Neural cell (in vitro differentiated cells): ENCODE measurements at regions not wholly inside any gene's neighbourhood (a gene's known extent, or its start where the extent isn't known, plus 50 kb on each side); places are given as distances from the start of the nearest gene placed in this dataset.

Source experiments
- H2AFZ ChIP-seq: fragments of 200-600, 300-800 bp; sonication (generic), shearing (Covaris generic); 2 replicates; pipeline ENCODE4 v1.6.0; 2014; ENCODE audit warnings: low read depth, mild to moderate bottlenecking, antibody characterized with exemption, low read length, moderate library complexity
- H3F3A ChIP-seq: fragments of 200-600 bp; shearing (Covaris generic); 2 replicates; pipeline ENCODE4 v1.6.1; 2016; ENCODE audit warnings: mild to moderate bottlenecking, moderate library complexity, mixed read lengths, antibody characterized with exemption, low read length; ENCODE audit not compliant: insufficient read depth, poor library complexity, severe bottlenecking
- H3K27ac ChIP-seq: fragments of 200-600, 300-800 bp; sonication (generic), shearing (Covaris generic); 2 replicates; pipeline ENCODE4 v1.5.1; 2014; ENCODE audit warnings: mild to moderate bottlenecking, low read length, moderate library complexity
- H3K27me3 ChIP-seq: fragments of 300-800, 200-600 bp; sonication (generic), shearing (Covaris generic); 2 replicates; pipeline ENCODE4 v1.6.0; 2014; ENCODE audit warnings: mild to moderate bottlenecking, low read depth, low read length, moderate library complexity; ENCODE audit not compliant: insufficient read depth
- H3K36me3 ChIP-seq: fragments of 300-800, 200-600 bp; sonication (generic), shearing (Covaris generic); 2 replicates; pipeline ENCODE4 v1.5.1; 2014; ENCODE audit warnings: mild to moderate bottlenecking, antibody characterized with exemption, low read length, moderate library complexity; ENCODE audit not compliant: insufficient read depth
- H3K4me2 ChIP-seq: fragments of 300-800, 200-600 bp; sonication (generic), shearing (Covaris generic); 2 replicates; pipeline ENCODE4 v1.6.0; 2014; ENCODE audit warnings: mild to moderate bottlenecking, low read length
- H3K4me3 ChIP-seq: fragments of 300-800, 200-600 bp; sonication (generic), shearing (Covaris generic); 2 replicates; pipeline ENCODE4 v1.5.1; 2014; ENCODE audit warnings: mild to moderate bottlenecking, low read length, moderate library complexity
- H3K79me2 ChIP-seq: fragments of 200-600 bp; shearing (Covaris generic); replicated peaks from 2 replicates; pipeline ENCODE4 v1.6.0; 2014; ENCODE audit warnings: mild to moderate bottlenecking, low read length, moderate library complexity; ENCODE audit not compliant: insufficient read depth
- H3K9ac ChIP-seq: fragments of 300-800, 200-600 bp; sonication (generic), shearing (Covaris generic); 2 replicates; pipeline ENCODE4 v1.6.1; 2016; ENCODE audit warnings: mild to moderate bottlenecking, low read length, mixed read lengths
- H3K9me2 ChIP-seq: fragments of 200-600 bp; shearing (Covaris generic); 2 replicates; pipeline ENCODE4 v1.6.1; 2016; ENCODE audit warnings: mild to moderate bottlenecking, low read length, mixed read lengths; ENCODE audit not compliant: insufficient read depth
- H3K9me3 ChIP-seq: fragments of 200-600, 300-800 bp; sonication (generic), shearing (Covaris generic); 2 replicates; pipeline ENCODE4 v1.6.1; 2016; ENCODE audit warnings: mild to moderate bottlenecking, mixed run types, low read length, moderate library complexity, mixed read lengths
- H4K20me1 ChIP-seq: fragments of 200-600 bp; shearing (Covaris generic); 2 replicates; pipeline ENCODE4 v1.6.1; 2016; ENCODE audit warnings: mild to moderate bottlenecking, mixed run types; ENCODE audit not compliant: insufficient read depth
- CTCF ChIP-seq: fragments of 450-650 bp; IDR thresholded peaks from 2 replicates; pipeline ENCODE4 v1.5.1; 2014; ENCODE audit warnings: antibody characterized with exemption, mild to moderate bottlenecking, moderate library complexity; ENCODE audit not compliant: poor library complexity, severe bottlenecking
- EP300 ChIP-seq: fragments of 450-650 bp; conservative IDR thresholded peaks from 2 replicates; pipeline ENCODE4 v1.6.1; 2014; ENCODE audit warnings: antibody characterized with exemption, mild to moderate bottlenecking, moderate library complexity; ENCODE audit not compliant: poor library complexity, severe bottlenecking
- EZH2 ChIP-seq: fragments of 200-600, 300-800 bp; shearing (Covaris generic), sonication (generic); IDR thresholded peaks from 2 replicates; pipeline ENCODE4 v1.6.1; 2014; ENCODE audit warnings: antibody characterized with exemption, low read length, borderline replicate concordance, mild to moderate bottlenecking; ENCODE audit not compliant: insufficient read depth, poor library complexity, severe bottlenecking
- MXI1 ChIP-seq: fragments of 450-650 bp; conservative IDR thresholded peaks from 2 replicates; pipeline ENCODE4 v1.6.1; 2014; ENCODE audit warnings: antibody characterized with exemption, mild to moderate bottlenecking; ENCODE audit not compliant: poor library complexity, severe bottlenecking
- POLR2AphosphoS5 ChIP-seq: IDR thresholded peaks from 2 replicates; pipeline ENCODE4 v1.6.1; 2012
- RAD21 ChIP-seq: fragments of 450-650 bp; conservative IDR thresholded peaks from 2 replicates; pipeline ENCODE4 v1.6.1; 2014; ENCODE audit warnings: antibody characterized with exemption, mild to moderate bottlenecking, moderate library complexity
- SMC3 ChIP-seq: fragments of 450-650 bp; conservative IDR thresholded peaks from 2 replicates; pipeline ENCODE4 v1.6.1; 2014; ENCODE audit warnings: antibody characterized with exemption, mild to moderate bottlenecking, moderate library complexity; ENCODE audit not compliant: poor library complexity
- TAF1 ChIP-seq: IDR thresholded peaks from 2 replicates; pipeline ENCODE4 v1.6.1; 2012; ENCODE audit warnings: low read depth
- TF ChIP-seq, protein P1 (sequence below): IDR thresholded peaks from 2 replicates; pipeline ENCODE4 v1.6.1; 2012; ENCODE audit warnings: borderline replicate concordance

DNA sequence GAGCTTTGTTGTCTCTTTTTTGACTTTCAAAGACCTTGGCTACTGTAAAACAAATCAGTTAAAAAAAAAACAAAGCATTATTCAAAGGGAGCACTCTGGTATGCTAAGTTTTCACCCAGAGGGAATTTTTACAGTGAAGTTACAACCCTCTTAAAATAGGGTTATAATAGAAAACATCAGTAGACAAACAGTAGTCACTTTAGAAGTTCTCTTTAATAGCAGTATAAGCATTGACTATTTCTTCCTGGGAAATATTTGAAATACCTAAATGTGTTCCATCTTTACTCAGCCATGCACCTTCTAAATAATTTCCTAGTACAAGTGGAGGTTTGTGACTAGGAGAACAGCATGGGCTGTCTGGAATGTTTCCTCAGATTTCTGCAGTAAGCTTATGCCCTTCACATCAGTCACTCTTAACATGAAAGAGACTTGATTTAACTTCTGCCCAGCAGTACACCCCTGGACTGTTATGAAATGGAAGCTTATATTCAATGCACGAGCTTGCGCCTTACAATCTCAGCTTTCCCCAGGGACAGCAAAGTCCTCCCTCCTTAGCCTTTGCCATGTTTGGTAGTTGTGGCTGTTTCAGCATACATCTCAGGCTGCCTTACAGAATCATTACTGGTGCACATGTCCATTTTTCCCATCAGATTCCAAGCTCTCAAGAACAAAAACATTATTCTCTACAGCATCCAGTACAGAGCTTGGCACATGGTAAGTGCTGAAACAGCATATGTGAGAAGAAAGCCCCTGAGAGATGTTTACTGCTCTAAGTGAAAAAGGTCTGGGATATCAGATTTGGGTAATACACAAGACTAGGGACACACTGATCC is 191.5 kb downstream of the ZNF608 start:
- H3K4me3 ChIP-seq: no peak overlapping the region
- no peak overlapping the region for H3K4me2 ChIP-seq
- no peaks in the 10 kb centered on the region for H3K27me3 ChIP-seq
- no peak overlapping the region for H3K9ac ChIP-seq
- H3K9me2 ChIP-seq: no peaks in the 10 kb centered on the region
- no peaks in the 10 kb centered on the region for H3K9me3 ChIP-seq
- H3F3A ChIP-seq: no peaks in the 10 kb centered on the region
- TF ChIP-seq, protein P1, sequence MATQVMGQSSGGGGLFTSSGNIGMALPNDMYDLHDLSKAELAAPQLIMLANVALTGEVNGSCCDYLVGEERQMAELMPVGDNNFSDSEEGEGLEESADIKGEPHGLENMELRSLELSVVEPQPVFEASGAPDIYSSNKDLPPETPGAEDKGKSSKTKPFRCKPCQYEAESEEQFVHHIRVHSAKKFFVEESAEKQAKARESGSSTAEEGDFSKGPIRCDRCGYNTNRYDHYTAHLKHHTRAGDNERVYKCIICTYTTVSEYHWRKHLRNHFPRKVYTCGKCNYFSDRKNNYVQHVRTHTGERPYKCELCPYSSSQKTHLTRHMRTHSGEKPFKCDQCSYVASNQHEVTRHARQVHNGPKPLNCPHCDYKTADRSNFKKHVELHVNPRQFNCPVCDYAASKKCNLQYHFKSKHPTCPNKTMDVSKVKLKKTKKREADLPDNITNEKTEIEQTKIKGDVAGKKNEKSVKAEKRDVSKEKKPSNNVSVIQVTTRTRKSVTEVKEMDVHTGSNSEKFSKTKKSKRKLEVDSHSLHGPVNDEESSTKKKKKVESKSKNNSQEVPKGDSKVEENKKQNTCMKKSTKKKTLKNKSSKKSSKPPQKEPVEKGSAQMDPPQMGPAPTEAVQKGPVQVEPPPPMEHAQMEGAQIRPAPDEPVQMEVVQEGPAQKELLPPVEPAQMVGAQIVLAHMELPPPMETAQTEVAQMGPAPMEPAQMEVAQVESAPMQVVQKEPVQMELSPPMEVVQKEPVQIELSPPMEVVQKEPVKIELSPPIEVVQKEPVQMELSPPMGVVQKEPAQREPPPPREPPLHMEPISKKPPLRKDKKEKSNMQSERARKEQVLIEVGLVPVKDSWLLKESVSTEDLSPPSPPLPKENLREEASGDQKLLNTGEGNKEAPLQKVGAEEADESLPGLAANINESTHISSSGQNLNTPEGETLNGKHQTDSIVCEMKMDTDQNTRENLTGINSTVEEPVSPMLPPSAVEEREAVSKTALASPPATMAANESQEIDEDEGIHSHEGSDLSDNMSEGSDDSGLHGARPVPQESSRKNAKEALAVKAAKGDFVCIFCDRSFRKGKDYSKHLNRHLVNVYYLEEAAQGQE: no peak
- no peak for TF ChIP-seq POLR2AphosphoS5
- no peak for TF ChIP-seq CTCF
- no peak for TF ChIP-seq RAD21
- TF ChIP-seq MXI1: no peak
- no peak for TF ChIP-seq EZH2
- no peak for TF ChIP-seq SMC3
- no peak for TF ChIP-seq EP300
- TF ChIP-seq TAF1: no peak
- no peak overlapping the region for H3K27ac ChIP-seq
- no peaks in the 10 kb centered on the region for H4K20me1 ChIP-seq
- H2AFZ ChIP-seq: no peak overlapping the region
- no peaks in the 10 kb centered on the region for H3K79me2 ChIP-seq
- no peaks in the 10 kb centered on the region for H3K36me3 ChIP-seq

DNA sequence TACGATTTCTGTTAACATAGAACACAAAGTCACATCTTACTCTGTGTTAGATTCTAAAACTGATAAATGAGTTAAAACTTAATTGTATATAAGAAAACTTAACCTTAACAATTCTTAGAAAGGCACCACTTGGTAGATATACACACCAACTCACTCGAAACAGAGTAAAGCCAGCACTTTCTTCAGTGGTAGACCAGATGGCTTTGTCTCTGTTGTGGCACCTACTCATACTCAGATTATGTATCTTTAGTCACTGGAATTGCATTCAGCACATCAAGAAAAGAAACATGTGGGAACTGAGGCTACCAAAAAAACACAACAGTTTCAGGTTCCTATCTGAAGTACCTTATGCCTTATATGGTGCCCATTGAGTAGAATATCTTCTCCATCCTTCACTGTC is 192.5 kb downstream of the ZNF608 start:
- H3K9me3 ChIP-seq: no peaks in the 10 kb centered on the region
- no peak for TF ChIP-seq MXI1
- TF ChIP-seq POLR2AphosphoS5: no peak
- TF ChIP-seq RAD21: no peak
- TF ChIP-seq CTCF: no peak
- TF ChIP-seq, protein P1: no peak
- no peak for TF ChIP-seq SMC3
- no peak for TF ChIP-seq EZH2
- no peak for TF ChIP-seq EP300
- TF ChIP-seq TAF1: no peak
- H4K20me1 ChIP-seq: no peaks in the 10 kb centered on the region
- H3F3A ChIP-seq: no peaks in the 10 kb centered on the region
- no peak overlapping the region for H3K4me3 ChIP-seq
- no peaks in the 10 kb centered on the region for H3K9me2 ChIP-seq
- no peak overlapping the region for H3K9ac ChIP-seq
- H3K27me3 ChIP-seq: no peaks in the 10 kb centered on the region
- no peak overlapping the region for H3K4me2 ChIP-seq
- no peaks in the 10 kb centered on the region for H3K79me2 ChIP-seq
- H2AFZ ChIP-seq: no peak overlapping the region
- no peak overlapping the region for H3K27ac ChIP-seq
- H3K36me3 ChIP-seq: no peaks in the 10 kb centered on the region
